ENCODE measurements at regions not wholly inside any gene's neighbourhood (a gene's known extent, or its start where the extent isn't known, plus 50 kb on each side); places are given as distances from the start of the nearest gene placed in this dataset.

- H3K27me3 ChIP-seq (ENCODE audit: control insufficient read depth in 1 of 2, insufficient read depth in 1 of 2, low read length in 2 of 2), result no peaks in the 10 kb centered on the region
- no peak overlapping the region for H2AFZ ChIP-seq (ENCODE audit: low read depth, low read length)
- no peak overlapping the region for H2BK5ac ChIP-seq (ENCODE audit: low read depth, low read length, poor library complexity, severe bottlenecking)
- peak overlapping the region; percentile 28 for H4K8ac ChIP-seq (ENCODE audit: low read length)
- peak overlapping the region; percentile 32 for H3K9ac ChIP-seq (ENCODE audit: low read length)
- no peaks in the 10 kb centered on the region for H3K4me1 ChIP-seq (ENCODE audit: control insufficient read depth, insufficient read depth, low read depth, low read length)
- H2BK12ac ChIP-seq (ENCODE audit: low read length in 2 of 2), result no peak overlapping the region
- H3K79me1 ChIP-seq (replicated peaks; ENCODE audit: low read length, poor library complexity, severe bottlenecking), result no peaks in the 10 kb centered on the region
- no peak overlapping the region for H3K18ac ChIP-seq (ENCODE audit: low read depth in 1 of 2, low read length in 2 of 2)
- no peak overlapping the region for H3K4ac ChIP-seq (ENCODE audit: low read depth in 1 of 2, low read length in 2 of 2)
- H3K9me3 ChIP-seq (ENCODE audit: control insufficient read depth, low read length), result no peaks in the 10 kb centered on the region
- H3K36me3 ChIP-seq (ENCODE audit: control insufficient read depth in 1 of 2, insufficient read depth in 2 of 2, low read depth in 1 of 2, low read length in 2 of 2), result no peaks in the 10 kb centered on the region
- no peak overlapping the region for H2BK15ac ChIP-seq (ENCODE audit: low read depth, poor library complexity, severe bottlenecking)
- no peak overlapping the region for H2BK120ac ChIP-seq (ENCODE audit: low read depth, low read length)
- no peak overlapping the region for H2AK5ac ChIP-seq (ENCODE audit: low read length, severe bottlenecking)
- no peak overlapping the region for H3K27ac ChIP-seq (ENCODE audit: low read length, poor library complexity, severe bottlenecking)
- no peak overlapping the region for H3K14ac ChIP-seq (ENCODE audit: low read length in 2 of 2)
- no peak overlapping the region for H3K23ac ChIP-seq (ENCODE audit: low read length in 2 of 2)
- no peak overlapping the region for H3K4me2 ChIP-seq (ENCODE audit: low read length, poor library complexity, severe bottlenecking)
- peak; percentile 58 for DNase-seq
- no peak overlapping the region for H3K4me3 ChIP-seq (ENCODE audit: insufficient read depth in 1 of 2, low read depth in 1 of 2, low read length in 2 of 2)
- H4K91ac ChIP-seq (ENCODE audit: low read length), result no peak overlapping the region
- 0% methylated on average over 1 of the region's 1 CpG for WGBS
Measured at GRCh38 chr11:23288003-23288783, 427.9 kb upstream of the CCDC179 start.

- H3K9ac ChIP-seq (ENCODE audit: low read length), result no peak overlapping the region
- no peaks in the 10 kb centered on the region for H3K79me1 ChIP-seq (replicated peaks; ENCODE audit: low read length, poor library complexity, severe bottlenecking)
- H2AK5ac ChIP-seq (ENCODE audit: low read length, severe bottlenecking), result no peak overlapping the region
- H3K27ac ChIP-seq (ENCODE audit: low read length, poor library complexity, severe bottlenecking), result no peak overlapping the region
- no peaks in the 10 kb centered on the region for H3K36me3 ChIP-seq (ENCODE audit: control insufficient read depth in 1 of 2, insufficient read depth in 2 of 2, low read depth in 1 of 2, low read length in 2 of 2)
- no peaks in the 10 kb centered on the region for H3K27me3 ChIP-seq (ENCODE audit: control insufficient read depth in 1 of 2, insufficient read depth in 1 of 2, low read length in 2 of 2)
- H3K23ac ChIP-seq (ENCODE audit: low read length in 2 of 2), result no peak overlapping the region
- H4K91ac ChIP-seq (ENCODE audit: low read length), result no peak overlapping the region
- no peak overlapping the region for H3K18ac ChIP-seq (ENCODE audit: low read depth in 1 of 2, low read length in 2 of 2)
- WGBS, result 57% methylated on average over 2 of the region's 2 CpGs
- H2BK120ac ChIP-seq (ENCODE audit: low read depth, low read length), result no peak overlapping the region
- H2BK15ac ChIP-seq (ENCODE audit: low read depth, poor library complexity, severe bottlenecking), result no peak overlapping the region
- H3K9me3 ChIP-seq (ENCODE audit: control insufficient read depth, low read length), result no peaks in the 10 kb centered on the region
- no peak overlapping the region for H2BK12ac ChIP-seq (ENCODE audit: low read length in 2 of 2)
- H3K14ac ChIP-seq (ENCODE audit: low read length in 2 of 2), result no peak overlapping the region
- DNase-seq, result no peak
- H3K4me2 ChIP-seq (ENCODE audit: low read length, poor library complexity, severe bottlenecking), result no peak overlapping the region
- no peaks in the 10 kb centered on the region for H3K4me1 ChIP-seq (ENCODE audit: control insufficient read depth, insufficient read depth, low read depth, low read length)
- H4K8ac ChIP-seq (ENCODE audit: low read length), result no peak overlapping the region
- no peak overlapping the region for H3K4me3 ChIP-seq (ENCODE audit: insufficient read depth in 1 of 2, low read depth in 1 of 2, low read length in 2 of 2)
- H3K4ac ChIP-seq (ENCODE audit: low read depth in 1 of 2, low read length in 2 of 2), result no peak overlapping the region
- no peak overlapping the region for H2BK5ac ChIP-seq (ENCODE audit: low read depth, low read length, poor library complexity, severe bottlenecking)
- no peak overlapping the region for H2AFZ ChIP-seq (ENCODE audit: low read depth, low read length)
Measured at GRCh38 chr11:23295241-23295640, 435.0 kb upstream of the CCDC179 start.

- Histone ChIP-seq H3K23ac (ENCODE audit: low read length in 2 of 2) (no peak overlapping the region), H3K79me1 (replicated peaks; ENCODE audit: low read length, poor library complexity, severe bottlenecking) (no peaks in the 10 kb centered on the region), H3K4me1 (ENCODE audit: control insufficient read depth, insufficient read depth, low read depth, low read length) (no peaks in the 10 kb centered on the region), H2BK15ac (ENCODE audit: low read depth, poor library complexity, severe bottlenecking) (no peak overlapping the region), H3K4me3 (ENCODE audit: insufficient read depth in 1 of 2, low read depth in 1 of 2, low read length in 2 of 2) (no peak overlapping the region), H3K9ac (ENCODE audit: low read length) (peak overlapping the region; percentile 23), H3K4me2 (ENCODE audit: low read length, poor library complexity, severe bottlenecking) (no peak overlapping the region), H2AFZ (ENCODE audit: low read depth, low read length) (no peak overlapping the region), H4K8ac (ENCODE audit: low read length) (no peak overlapping the region), H2BK120ac (ENCODE audit: low read depth, low read length) (no peak overlapping the region), H3K9me3 (ENCODE audit: control insufficient read depth, low read length) (no peaks in the 10 kb centered on the region), H2AK5ac (ENCODE audit: low read length, severe bottlenecking) (no peak overlapping the region), H3K4ac (ENCODE audit: low read depth in 1 of 2, low read length in 2 of 2) (no peak overlapping the region), H3K18ac (ENCODE audit: low read depth in 1 of 2, low read length in 2 of 2) (no peak overlapping the region), H3K14ac (ENCODE audit: low read length in 2 of 2) (no peak overlapping the region), H2BK12ac (ENCODE audit: low read length in 2 of 2) (no peak overlapping the region), H4K91ac (ENCODE audit: low read length) (no peak overlapping the region), H3K36me3 (ENCODE audit: control insufficient read depth in 1 of 2, insufficient read depth in 2 of 2, low read depth in 1 of 2, low read length in 2 of 2) (no peaks in the 10 kb centered on the region), H3K27me3 (ENCODE audit: control insufficient read depth in 1 of 2, insufficient read depth in 1 of 2, low read length in 2 of 2) (no peaks in the 10 kb centered on the region), H3K27ac (ENCODE audit: low read length, poor library complexity, severe bottlenecking) (no peak overlapping the region), H2BK5ac (ENCODE audit: low read depth, low read length, poor library complexity, severe bottlenecking) (no peak overlapping the region)
- no peak for DNase-seq
- 71% methylated on average over 1 of the region's 2 CpGs for WGBS
Measured at GRCh38 chr11:23308041-23308440, 447.8 kb upstream of the CCDC179 start.

- 20% methylated on average over 1 of the region's 1 CpG for WGBS
- Histone ChIP-seq H2BK5ac (ENCODE audit: low read depth, low read length, poor library complexity, severe bottlenecking) (no peak overlapping the region), H3K27me3 (ENCODE audit: control insufficient read depth in 1 of 2, insufficient read depth in 1 of 2, low read length in 2 of 2) (no peaks in the 10 kb centered on the region)
Measured at GRCh38 chr11:23310276-23310675, 450.0 kb upstream of the CCDC179 start.

More at GRCh38 chr11:23310276-23310675, 450.0 kb upstream of the CCDC179 start:
- no peak overlapping the region for H2BK12ac ChIP-seq (ENCODE audit: low read length in 2 of 2)
- no peaks in the 10 kb centered on the region for H3K4me1 ChIP-seq (ENCODE audit: control insufficient read depth, insufficient read depth, low read depth, low read length)
- no peaks in the 10 kb centered on the region for H3K9me3 ChIP-seq (ENCODE audit: control insufficient read depth, low read length)
- no peak overlapping the region for H3K4ac ChIP-seq (ENCODE audit: low read depth in 1 of 2, low read length in 2 of 2)
- H2BK120ac ChIP-seq (ENCODE audit: low read depth, low read length), result no peak overlapping the region
- H3K23ac ChIP-seq (ENCODE audit: low read length in 2 of 2), result no peak overlapping the region
- no peak overlapping the region for H4K91ac ChIP-seq (ENCODE audit: low read length)
- H2AK5ac ChIP-seq (ENCODE audit: low read length, severe bottlenecking), result no peak overlapping the region
- no peak overlapping the region for H3K4me2 ChIP-seq (ENCODE audit: low read length, poor library complexity, severe bottlenecking)
- no peak overlapping the region for H2AFZ ChIP-seq (ENCODE audit: low read depth, low read length)
- H2BK15ac ChIP-seq (ENCODE audit: low read depth, poor library complexity, severe bottlenecking), result no peak overlapping the region
- no peaks in the 10 kb centered on the region for H3K36me3 ChIP-seq (ENCODE audit: control insufficient read depth in 1 of 2, insufficient read depth in 2 of 2, low read depth in 1 of 2, low read length in 2 of 2)
- no peak overlapping the region for H3K18ac ChIP-seq (ENCODE audit: low read depth in 1 of 2, low read length in 2 of 2)
- peak overlapping the region; percentile 14 for H3K27ac ChIP-seq (ENCODE audit: low read length, poor library complexity, severe bottlenecking)
- H3K14ac ChIP-seq (ENCODE audit: low read length in 2 of 2), result no peak overlapping the region
- no peak overlapping the region for H3K4me3 ChIP-seq (ENCODE audit: insufficient read depth in 1 of 2, low read depth in 1 of 2, low read length in 2 of 2)
- no peaks in the 10 kb centered on the region for H3K79me1 ChIP-seq (replicated peaks; ENCODE audit: low read length, poor library complexity, severe bottlenecking)
- no peak overlapping the region for H4K8ac ChIP-seq (ENCODE audit: low read length)
- H3K9ac ChIP-seq (ENCODE audit: low read length), result no peak overlapping the region
- peak; percentile 61 for DNase-seq
